GM18499 (cell line): ENCODE measurements at regions not wholly inside any gene's neighbourhood (a gene's known extent, or its start where the extent isn't known, plus 50 kb on each side); places are given as distances from the start of the nearest gene placed in this dataset.
"Not testable (repeated sequence)": the region's sequence is repeated elsewhere in the genome, so short reads cannot be mapped to it uniquely, and the experiment has no call there.

Experiments
- ATAC-seq: cut with Tn5 transposase; IDR thresholded peaks from one replicate; pipeline ENCODE4 v1.9.1; 2021; ENCODE audit warnings: moderate number of reproducible peaks; ENCODE audit not compliant: insufficient read depth, unreplicated experiment

DNA sequence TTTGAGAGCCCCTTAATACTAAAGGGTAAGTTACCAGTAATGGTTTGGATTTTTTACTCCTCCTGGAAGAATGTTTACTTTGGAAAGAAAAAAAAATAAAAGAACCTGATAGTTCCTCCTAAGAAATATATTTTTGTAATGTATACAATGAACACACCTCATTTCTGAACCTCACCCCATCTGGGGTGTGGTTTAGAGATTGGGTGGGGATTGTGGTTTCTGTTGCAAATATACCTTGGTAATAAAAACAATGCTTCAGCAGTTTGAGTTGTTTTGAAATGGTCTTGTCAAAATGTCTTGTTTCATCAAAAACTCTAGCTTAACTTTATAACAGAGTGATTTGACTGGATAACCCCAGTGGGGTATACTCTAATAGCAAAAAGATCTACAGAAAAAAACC is 448.9 kb upstream of the MEIS1 start:
- no peak for ATAC-seq

DNA sequence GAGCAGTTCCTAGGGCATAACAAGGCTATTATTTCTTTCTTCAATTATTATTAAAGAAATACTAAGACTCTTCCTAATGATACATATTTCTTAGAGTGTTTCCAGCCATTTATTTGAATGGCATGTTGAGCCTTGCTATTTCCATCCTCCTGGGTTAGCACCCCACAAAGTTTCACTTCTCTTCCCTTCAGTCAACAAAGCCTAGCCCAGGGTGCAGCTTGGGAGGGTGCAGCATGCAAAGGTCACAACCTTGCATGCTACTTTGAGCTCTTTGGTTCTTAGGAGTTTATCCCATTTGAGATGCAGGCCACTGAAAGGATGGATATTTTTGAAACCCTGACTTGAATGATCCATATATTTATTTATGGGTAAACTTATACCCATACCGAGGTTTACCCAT is 454.4 kb upstream of the MEIS1 start:
- no peak for ATAC-seq

DNA sequence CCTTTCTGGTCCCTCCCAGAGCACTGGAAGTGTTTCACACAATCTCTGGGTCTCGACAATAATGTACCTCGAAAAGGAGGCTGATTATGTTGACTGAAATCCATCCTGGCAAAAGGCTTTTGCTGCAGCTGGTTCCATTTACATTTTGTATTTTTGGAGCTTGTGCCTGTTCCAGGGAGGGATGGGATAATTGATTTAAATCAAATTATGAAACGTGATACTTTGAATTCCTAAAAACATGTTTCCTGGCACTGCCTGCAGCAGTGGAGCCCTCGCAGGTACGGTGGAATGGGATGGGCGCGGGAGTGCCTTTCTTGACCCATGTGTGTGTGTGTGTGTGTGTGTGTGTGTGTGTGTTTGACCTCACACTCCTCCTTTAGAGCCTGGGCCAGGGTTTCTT is 455.5 kb upstream of the MEIS1 start:
- no peak for ATAC-seq

- ATAC-seq, result no peak
These were observed 460.7 kb upstream of the MEIS1 start for GRCh38 chr2:65974067-65974723.

GRCh38 chr2:65969161-65969560 is 465.8 kb upstream of the MEIS1 start:
- ATAC-seq, result no peak

GRCh38 chr2:65963303-65963702 is 471.6 kb upstream of the MEIS1 start:
- not testable (repeated sequence) for ATAC-seq

GRCh38 chr2:65960953-65961352 is 474.0 kb upstream of the MEIS1 start:
- ATAC-seq, result no peak

DNA sequence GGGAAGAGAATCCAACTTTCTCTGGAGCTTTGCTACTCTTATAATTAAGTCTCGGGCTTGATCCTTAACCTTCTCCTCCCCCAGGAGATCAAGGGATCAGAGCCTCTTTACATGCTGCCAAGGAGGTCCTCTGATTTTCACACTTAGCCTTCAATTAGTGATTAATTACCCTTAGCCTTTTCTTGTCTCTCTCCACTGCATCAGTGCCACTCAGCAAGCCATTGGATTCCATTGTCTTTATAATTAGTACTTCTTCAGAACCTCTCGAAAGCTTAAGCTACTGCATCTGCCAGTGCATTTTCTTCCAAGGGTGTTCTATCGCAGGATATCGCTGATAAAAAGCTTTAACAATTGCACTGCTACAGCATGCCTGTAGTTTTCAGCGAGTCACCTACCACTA is 477.0 kb upstream of the MEIS1 start:
- no peak for ATAC-seq

GRCh38 chr2:65957454-65957853 is 477.5 kb upstream of the MEIS1 start:
- ATAC-seq, result no peak

GRCh38 chr2:65955259-65955658 is 479.7 kb upstream of the MEIS1 start:
- ATAC-seq, result no peak

DNA sequence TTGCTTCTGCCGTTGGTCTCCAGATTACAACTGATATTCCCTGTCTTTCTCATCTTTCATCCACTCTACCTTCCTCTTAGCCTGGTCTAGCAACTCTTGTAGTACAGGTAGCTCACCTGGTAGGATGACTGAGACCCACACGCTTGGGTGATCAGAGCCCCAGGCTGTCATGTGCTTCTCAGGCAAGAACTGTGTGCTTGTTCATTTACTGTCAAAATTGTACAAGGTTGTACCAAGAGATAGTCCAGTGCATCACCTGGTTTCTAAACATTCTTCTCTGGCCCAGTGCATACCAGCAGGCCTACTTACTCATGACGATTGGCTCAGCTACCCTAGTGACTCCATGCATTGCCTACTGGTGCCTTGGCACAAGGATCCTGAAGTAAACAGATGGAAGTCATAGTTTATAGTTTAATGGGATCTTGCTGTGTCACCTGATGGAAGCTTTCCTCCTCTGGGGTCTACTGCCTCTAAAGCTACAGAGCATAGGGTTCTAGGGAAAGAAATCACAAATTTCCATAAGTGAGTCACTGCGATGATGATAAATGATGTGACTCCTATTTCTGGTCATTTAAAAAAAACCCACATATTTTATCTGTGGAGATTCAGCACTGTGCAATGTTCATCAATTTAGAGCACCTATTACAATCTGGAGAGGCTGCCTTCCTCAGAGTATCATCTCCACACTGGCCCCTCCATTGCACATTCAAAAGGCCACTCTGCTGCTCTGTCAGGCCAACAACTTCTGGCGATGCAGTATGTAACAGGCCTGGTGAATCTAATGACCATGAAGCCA is 481.8 kb upstream of the MEIS1 start:
- no peak for ATAC-seq

- no peak for ATAC-seq
These were observed 490.7 kb upstream of the MEIS1 start for GRCh38 chr2:65944213-65944612.

DNA sequence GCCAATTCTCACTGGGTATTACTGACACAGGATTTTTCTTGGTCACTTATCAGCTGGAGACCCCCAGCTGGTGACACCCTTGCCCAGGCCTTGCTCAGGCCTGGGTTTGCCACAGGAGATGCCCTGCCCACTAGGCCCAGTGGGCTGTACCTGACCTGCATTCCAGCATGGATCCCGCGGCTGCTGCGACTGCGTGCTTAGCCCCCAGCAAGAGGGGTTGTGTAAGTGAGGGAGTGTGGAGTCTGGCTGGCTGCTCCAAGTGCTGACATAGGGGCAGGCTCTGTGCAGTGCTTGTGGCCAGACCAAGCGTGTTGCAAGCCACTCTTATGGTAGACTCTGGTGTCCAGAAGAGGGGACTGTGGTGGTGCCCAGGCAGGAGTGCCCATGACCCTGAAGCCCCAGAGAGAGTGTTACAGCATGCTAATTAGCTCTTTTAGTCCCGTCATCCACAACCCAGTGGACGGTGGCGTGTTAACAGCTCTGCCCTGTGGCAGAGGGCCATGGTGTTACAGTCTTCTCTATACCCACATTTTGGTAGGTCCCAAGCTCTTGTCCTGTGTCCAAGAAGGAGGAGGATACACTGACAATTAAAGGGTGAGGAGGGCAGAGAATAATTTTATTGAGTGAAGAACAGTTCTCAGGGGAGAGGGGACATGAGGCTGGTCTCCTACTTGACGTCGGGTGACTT is 491.7 kb upstream of the MEIS1 start:
- no peak for ATAC-seq

- ATAC-seq, result no peak
These were observed 494.1 kb upstream of the MEIS1 start for GRCh38 chr2:65940856-65941255.

DNA sequence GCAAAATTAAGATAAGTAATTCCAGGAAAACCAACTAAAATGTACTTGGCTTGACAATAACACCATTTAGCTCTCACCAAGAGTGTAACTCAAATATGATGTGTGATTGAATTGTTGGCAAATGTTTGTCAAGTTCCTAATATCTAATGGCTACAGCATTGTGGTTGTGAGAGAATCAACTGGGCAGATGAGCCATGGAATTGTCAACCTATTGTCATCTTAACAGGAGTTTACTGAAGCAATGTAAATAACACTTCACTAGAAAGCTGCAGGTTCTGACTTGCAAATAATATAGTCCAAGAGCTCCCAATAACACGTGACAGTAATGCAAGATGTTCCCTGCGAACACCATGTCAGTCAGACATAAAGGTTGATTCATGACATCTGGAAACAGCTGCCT is 495.2 kb upstream of the MEIS1 start:
- no peak for ATAC-seq

GRCh38 chr2:65937379-65938160 is 497.4 kb upstream of the MEIS1 start:
- no peak for ATAC-seq

- no peak for ATAC-seq
These were observed 499.8 kb upstream of the MEIS1 start for GRCh38 chr2:65934992-65935629.

GRCh38 chr2:65932571-65932970 is 500.2 kb upstream of the SPRED2 start:
- ATAC-seq, result no peak

GRCh38 chr2:65931056-65931455 is 498.7 kb upstream of the SPRED2 start:
- no peak for ATAC-seq

DNA sequence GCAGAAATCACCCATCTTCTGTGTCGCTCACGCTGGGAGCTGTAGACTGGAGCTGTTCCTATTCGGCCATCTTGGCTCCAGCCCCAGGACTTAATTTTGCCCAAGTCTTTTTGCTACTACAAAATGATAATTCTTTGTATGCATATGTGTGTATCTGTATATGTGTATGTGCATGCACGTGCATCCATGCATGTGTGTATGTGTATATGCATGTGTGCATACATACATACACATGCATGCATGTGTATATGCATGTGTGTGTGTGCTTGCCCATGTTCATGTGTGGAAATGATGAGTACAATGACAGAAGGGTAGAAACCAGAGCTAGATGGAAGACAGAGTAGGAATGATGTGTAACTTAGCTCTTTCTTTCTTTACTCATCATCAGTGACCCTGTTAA is 497.9 kb upstream of the SPRED2 start:
- no peak for ATAC-seq
